ENCODE measurements at regions not wholly inside any gene's neighbourhood (a gene's known extent, or its start where the extent isn't known, plus 50 kb on each side); places are given as distances from the start of the nearest gene placed in this dataset.
A peak's percentile ranks its signal among the peaks of the same experiment; 100 is the strongest.

- no peak overlapping the region for H3K4me3 ChIP-seq (replicated peaks in 1 of 2; ENCODE audit: low read depth in 2 of 2, low read length in 2 of 2)
- peak in 1 of 2 donors; percentile 78 for DNase-seq (ENCODE audit: low read depth in 2 of 2)
- no peak for TF ChIP-seq CTCF (IDR thresholded peaks at IDR 0.05; ENCODE audit: low read depth, low read length)
Observed at GRCh38 chr10:10208196-10208595, 809.5 kb upstream of the CELF2 start.

DNA sequence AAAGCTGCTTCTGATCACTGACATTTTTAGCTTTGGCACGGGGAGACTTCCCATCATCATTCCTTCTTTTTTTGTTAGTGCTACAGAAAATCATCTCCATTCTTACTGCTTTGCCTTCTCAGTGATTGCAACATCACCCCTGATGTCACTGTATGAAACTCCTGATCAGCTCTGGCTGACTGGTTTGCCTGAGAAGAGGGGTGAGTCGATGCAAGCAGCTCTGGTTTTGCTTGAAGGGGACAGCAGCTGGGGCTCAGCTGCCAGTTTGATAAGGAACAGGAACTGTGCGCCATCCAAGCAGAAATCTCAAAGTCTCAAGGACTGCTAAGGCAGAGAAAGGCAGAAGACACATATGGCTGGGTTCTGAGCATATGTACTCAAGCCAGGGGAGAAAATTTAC lies 808.5 kb upstream of the CELF2 start:
- TF ChIP-seq CTCF (IDR thresholded peaks at IDR 0.05; ENCODE audit: low read depth, low read length), result no peak
- no peak overlapping the region for H3K4me3 ChIP-seq (replicated peaks in 1 of 2; ENCODE audit: low read depth in 2 of 2, low read length in 2 of 2)
- peak; percentile 58 to 90 for DNase-seq (ENCODE audit: low read depth in 2 of 2)

DNA sequence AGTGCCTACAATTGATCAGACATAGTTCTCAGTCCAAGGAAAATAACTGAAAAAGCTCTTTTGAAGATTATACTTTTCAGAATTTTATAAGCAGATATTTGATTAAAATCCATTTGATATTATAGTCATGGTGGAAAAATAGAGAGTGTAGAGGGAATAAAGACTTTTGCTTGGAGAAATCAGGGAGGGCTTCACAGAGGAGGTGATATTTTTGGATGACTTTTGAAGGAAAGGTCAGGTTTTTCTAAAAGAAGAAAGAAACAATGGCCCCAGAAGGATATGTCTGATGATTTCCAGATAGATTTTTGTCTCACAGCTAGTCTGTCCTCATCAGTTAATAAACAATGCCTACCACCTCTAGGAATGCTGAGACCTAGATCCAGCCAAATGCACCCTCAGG lies 806.3 kb upstream of the CELF2 start:
- no peak for DNase-seq (ENCODE audit: low read depth in 2 of 2)
- no peak overlapping the region for H3K4me3 ChIP-seq (replicated peaks in 1 of 2; ENCODE audit: low read depth in 2 of 2, low read length in 2 of 2)
- no peak for TF ChIP-seq CTCF (IDR thresholded peaks at IDR 0.05; ENCODE audit: low read depth, low read length)

DNA sequence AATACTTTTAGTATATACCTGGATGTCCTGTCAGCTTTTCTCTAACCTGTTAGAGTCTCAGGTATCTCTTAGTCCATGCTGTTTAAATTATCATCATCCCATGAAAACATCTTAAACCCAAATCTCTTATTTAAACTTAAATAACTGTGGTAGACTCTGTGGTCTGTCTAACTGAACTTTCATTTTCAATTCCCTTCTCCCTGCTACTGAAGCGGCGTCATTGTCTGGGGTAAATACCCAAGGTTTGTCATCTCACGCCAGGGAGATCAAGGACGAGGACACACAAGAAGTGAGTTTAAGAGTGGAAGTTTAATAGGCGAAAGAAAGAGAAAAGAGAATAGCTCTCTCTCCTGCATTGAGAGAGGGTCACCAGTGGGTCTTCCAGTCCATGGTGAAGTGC lies 804.4 kb upstream of the CELF2 start:
- DNase-seq (ENCODE audit: low read depth in 2 of 2), result no peak
- no peak overlapping the region for H3K4me3 ChIP-seq (replicated peaks in 1 of 2; ENCODE audit: low read depth in 2 of 2, low read length in 2 of 2)
- TF ChIP-seq CTCF (IDR thresholded peaks at IDR 0.05; ENCODE audit: low read depth, low read length), result no peak

DNA sequence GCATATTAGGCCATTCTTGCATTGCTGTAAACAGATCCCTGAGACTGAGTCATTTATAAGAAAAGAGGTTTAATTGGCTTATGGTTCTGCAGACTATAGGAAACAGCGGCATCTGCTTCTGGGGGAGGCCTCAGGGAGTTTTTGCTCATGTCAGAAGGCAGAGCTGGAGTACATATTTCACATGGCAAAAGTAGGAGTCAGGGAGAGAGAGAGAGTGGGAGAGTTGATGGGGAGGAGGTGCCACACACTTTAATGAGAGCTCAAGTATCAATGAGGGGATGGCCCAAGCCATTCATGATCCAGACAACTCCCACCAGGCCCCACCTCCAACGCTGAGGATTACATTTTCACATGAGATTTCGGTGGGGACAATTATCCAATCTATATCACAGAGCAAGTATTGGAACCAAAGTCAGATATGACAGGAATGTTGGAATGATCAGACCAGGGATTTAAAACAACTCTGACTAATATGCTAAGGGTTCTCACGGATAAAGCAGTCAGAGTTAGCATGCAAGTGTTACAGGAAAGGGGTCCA lies 795.3 kb upstream of the CELF2 start:
- no peak overlapping the region for H3K4me3 ChIP-seq (replicated peaks in 1 of 2; ENCODE audit: low read depth in 2 of 2, low read length in 2 of 2)
- peak; percentile 81 to 85 for DNase-seq (ENCODE audit: low read depth in 2 of 2)
- TF ChIP-seq CTCF (IDR thresholded peaks at IDR 0.05; ENCODE audit: low read depth, low read length), result no peak

DNA sequence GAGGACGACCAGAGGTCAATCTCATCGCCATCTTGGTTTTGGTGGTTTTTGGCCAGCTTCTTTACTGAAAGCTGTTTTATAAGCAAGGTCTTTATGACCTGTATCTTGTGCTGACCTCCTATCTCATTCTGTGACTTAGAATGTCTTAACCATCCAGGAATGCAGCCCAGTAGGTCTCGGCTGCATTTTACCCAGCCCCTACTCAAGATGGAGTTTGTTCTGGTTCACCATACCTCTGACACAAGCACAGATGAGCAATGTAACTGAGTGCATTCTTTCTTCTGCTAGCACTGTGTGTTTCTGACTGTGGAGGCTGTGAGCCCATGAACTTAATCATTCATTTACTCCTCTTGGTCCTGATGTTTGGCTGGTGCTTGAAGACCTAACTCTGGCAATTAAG lies 794.5 kb upstream of the CELF2 start:
- peak in 1 of 2 donors; percentile 2 for DNase-seq (ENCODE audit: low read depth in 2 of 2)
- H3K4me3 ChIP-seq (replicated peaks in 1 of 2; ENCODE audit: low read depth in 2 of 2, low read length in 2 of 2), result no peak overlapping the region
- no peak for TF ChIP-seq CTCF (IDR thresholded peaks at IDR 0.05; ENCODE audit: low read depth, low read length)

DNA sequence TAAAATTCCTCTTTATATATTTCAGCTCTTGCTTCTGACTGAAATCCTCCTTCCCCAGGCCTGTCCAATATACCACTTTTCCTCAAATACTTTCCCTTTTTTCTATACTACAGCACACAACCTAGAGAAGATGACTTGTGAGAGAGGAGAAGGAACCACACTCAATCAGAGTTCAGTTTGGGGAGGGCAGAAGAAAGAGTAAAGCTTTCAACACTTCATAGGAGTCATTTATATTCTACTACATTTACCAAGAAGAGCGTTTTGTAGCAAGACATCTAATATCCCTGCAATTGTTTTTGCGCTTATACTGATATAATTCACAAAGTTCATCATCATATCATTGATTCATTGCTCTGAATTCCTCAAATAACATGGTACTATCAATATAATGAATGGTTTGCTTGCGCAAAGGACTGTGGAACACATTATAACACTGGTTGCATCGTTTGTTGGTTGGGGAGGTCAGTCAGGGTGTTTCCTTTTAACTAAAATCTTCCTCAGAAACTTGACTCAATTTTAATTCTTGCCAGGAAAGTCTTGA lies 792.5 kb upstream of the CELF2 start:
- TF ChIP-seq CTCF (IDR thresholded peaks at IDR 0.05; ENCODE audit: low read depth, low read length), result no peak
- no peak for DNase-seq (ENCODE audit: low read depth in 2 of 2)
- no peak overlapping the region for H3K4me3 ChIP-seq (replicated peaks in 1 of 2; ENCODE audit: low read depth in 2 of 2, low read length in 2 of 2)
